Vagina (tissue), 2 donors: ENCODE measurements at regions not wholly inside any gene's neighbourhood (a gene's known extent, or its start where the extent isn't known, plus 50 kb on each side); places are given as distances from the start of the nearest gene placed in this dataset.

Experiments used
- POLR2A ChIP-seq, 2 donors: fragments of 450-650 bp; IDR thresholded peaks; one replicate each; pipeline ENCODE4 v1.6.1; 2017; ENCODE audit warnings: antibody characterized with exemption in 2 of 2, mild to moderate bottlenecking in 2 of 2, moderate library complexity in 2 of 2
- POLR2AphosphoS5 ChIP-seq, 2 donors: sonication (generic); formaldehyde crosslinking; IDR thresholded peaks; one replicate each; pipeline ENCODE4 v1.9.0; 2017; ENCODE audit warnings: antibody characterized with exemption in 2 of 2, mild to moderate bottlenecking in 2 of 2, low read depth in 1 of 2; ENCODE audit not compliant: insufficient read depth in 1 of 2
- TF ChIP-seq, protein P1 (sequence below), 3 experiments: fragments of 450-650 bp in 2 of 3; fragments of 200-600 bp in 1 of 3; sonication (generic) in 1 of 3; IDR thresholded peaks; one replicate each; pipeline ENCODE4 v1.5.1; 2017 to 2019; ENCODE audit warnings: antibody characterized with exemption in 3 of 3, mild to moderate bottlenecking in 2 of 3, moderate library complexity in 2 of 3

DNA sequence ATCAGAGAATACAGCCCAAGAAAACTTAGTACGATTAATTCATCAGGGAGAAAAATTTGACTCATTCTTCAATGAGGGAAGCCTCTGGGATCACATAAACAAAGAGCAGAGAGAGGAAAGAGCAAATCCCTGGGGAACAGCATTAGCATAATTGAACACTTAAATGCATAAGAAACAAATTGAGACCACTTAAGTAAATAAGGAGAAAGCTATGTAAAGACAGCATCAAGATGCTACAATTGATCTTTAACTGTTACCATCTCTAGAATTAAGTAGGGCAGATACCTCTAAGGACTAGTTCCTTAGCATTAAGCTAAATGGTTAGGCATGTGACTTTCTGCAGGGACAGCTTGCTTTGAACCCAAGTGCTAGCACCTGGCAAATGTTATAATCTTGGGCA, 265.1 kb upstream of the NEGR1 start:
- TF ChIP-seq POLR2A (IDR thresholded peaks at IDR 0.05) (no peak), POLR2AphosphoS5 (IDR thresholded peaks at IDR 0.05; ENCODE audit: insufficient read depth in 1 of 2, low read depth in 1 of 2) (no peak)
- TF ChIP-seq, protein P1, sequence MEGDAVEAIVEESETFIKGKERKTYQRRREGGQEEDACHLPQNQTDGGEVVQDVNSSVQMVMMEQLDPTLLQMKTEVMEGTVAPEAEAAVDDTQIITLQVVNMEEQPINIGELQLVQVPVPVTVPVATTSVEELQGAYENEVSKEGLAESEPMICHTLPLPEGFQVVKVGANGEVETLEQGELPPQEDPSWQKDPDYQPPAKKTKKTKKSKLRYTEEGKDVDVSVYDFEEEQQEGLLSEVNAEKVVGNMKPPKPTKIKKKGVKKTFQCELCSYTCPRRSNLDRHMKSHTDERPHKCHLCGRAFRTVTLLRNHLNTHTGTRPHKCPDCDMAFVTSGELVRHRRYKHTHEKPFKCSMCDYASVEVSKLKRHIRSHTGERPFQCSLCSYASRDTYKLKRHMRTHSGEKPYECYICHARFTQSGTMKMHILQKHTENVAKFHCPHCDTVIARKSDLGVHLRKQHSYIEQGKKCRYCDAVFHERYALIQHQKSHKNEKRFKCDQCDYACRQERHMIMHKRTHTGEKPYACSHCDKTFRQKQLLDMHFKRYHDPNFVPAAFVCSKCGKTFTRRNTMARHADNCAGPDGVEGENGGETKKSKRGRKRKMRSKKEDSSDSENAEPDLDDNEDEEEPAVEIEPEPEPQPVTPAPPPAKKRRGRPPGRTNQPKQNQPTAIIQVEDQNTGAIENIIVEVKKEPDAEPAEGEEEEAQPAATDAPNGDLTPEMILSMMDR (IDR thresholded peaks at IDR 0.05) = no peak
